HG03565 (cell line): ENCODE measurements at regions not wholly inside any gene's neighbourhood (a gene's known extent, or its start where the extent isn't known, plus 50 kb on each side); places are given as distances from the start of the nearest gene placed in this dataset.
"Not testable (repeated sequence)": the region's sequence is repeated elsewhere in the genome, so short reads cannot be mapped to it uniquely, and the experiment has no call there.

Experiments used
- ATAC-seq: cut with Tn5 transposase; IDR thresholded peaks from one replicate; pipeline ENCODE4 v1.9.1; 2021; ENCODE audit warnings: mild to moderate bottlenecking, moderate library complexity; ENCODE audit not compliant: unreplicated experiment

DNA sequence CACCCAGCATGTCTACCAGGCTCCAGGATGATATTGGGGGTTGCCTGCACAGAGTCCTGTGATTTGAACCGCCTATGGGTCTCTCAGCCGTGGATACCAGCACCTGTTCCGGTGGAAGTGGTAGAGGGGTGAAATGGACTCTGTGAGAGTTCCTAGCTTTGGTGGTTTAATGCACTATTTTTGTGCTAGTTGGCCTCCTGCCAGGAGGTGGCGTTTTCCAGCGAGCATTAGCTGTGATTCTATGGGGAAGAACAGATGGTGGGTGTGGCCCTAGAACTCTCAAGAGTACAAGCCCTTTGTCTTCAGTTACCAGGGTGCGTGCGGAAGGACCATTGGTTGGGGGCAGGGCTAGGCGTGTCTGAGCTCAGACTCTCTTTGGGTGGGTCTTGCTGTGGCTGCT, 316.9 kb upstream of the AMOT start:
- no peak for ATAC-seq

GRCh38 chrX:113154315-113154714, 313.7 kb upstream of the AMOT start:
- not testable (repeated sequence) for ATAC-seq

GRCh38 chrX:113136836-113137235, 296.2 kb upstream of the AMOT start:
- no peak for ATAC-seq

- ATAC-seq = no peak
Observed at GRCh38 chrX:113133316-113133715, 292.7 kb upstream of the AMOT start.

DNA sequence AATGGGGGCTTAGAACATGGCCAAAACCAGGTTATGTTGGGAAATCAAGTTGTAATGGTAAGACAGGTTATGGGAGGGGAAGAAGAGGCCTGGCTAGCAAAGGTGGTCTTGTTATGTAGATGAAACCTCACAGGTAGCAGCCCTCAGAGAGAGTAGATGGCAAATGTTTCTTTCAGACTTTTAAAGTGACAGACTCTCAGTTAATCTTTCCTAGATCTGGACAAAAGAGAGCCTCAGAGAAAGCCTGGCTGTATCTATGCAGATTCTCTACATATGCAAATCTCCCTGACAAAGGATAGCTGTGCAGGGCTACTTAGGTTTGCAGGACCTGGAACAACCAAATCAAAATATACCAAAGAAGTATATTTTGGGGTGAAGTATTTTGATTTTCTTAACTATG, 284.1 kb upstream of the AMOT start:
- ATAC-seq = no peak

GRCh38 chrX:113075521-113075920, 234.9 kb upstream of the AMOT start:
- ATAC-seq = no peak

GRCh38 chrX:113059714-113060113, 219.1 kb upstream of the AMOT start:
- ATAC-seq = no peak

DNA sequence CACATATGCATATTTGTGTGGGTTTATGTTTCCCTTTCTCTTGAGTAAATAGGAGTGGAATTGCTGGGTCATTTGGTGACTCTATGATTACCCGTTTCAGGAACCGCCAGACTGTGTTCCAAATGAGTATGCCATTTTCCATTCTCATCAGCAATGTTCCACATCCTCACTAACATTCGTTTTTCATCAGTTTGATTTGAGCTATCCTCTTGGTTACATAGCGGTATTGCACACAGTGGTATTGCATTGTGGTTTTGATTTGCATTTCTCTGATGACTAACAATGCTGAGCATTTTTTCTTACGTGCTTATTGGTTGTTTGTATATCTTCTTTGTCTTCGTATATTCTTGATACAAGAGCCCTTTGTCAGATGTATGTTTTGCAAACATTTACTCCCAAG, 218.0 kb upstream of the AMOT start:
- ATAC-seq = no peak

GRCh38 chrX:113048896-113049295, 208.3 kb upstream of the AMOT start:
- no peak for ATAC-seq

- no peak for ATAC-seq
Observed at GRCh38 chrX:113048480-113048879, 207.8 kb upstream of the AMOT start.

DNA sequence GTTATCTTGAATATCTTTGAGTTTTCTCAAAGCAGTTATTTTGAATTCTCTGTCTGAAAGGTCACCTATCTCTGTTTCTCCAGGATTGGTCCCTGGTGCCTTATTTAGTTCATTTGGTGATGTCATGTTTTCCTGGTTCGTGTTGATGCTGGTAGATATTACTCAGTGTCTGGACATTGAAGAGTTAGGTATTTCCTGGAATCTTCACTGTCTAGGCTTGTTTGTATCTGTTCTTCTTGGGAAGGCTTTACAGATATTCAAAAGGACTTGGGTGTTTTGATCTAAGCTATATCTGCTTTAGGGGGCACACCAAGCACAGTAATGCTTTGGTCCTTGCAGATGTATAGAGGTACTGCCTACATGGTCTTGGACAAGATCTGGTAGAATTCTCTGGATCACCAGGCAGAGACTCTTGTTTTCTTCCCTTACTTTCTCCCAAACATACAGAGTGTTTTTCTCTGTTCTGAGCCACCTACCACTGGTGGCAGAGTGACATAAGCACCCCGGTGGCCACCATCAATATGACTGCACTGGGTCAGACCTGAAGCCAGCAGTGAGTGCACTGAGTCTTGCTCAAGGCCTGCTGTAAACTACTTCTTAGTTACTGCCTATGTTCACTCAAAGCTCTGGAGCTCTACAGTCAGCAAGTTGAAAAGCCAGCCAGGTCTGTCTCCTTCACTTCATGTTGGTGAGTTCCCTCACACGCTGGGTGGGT, 193.5 kb upstream of the AMOT start:
- no peak for ATAC-seq

DNA sequence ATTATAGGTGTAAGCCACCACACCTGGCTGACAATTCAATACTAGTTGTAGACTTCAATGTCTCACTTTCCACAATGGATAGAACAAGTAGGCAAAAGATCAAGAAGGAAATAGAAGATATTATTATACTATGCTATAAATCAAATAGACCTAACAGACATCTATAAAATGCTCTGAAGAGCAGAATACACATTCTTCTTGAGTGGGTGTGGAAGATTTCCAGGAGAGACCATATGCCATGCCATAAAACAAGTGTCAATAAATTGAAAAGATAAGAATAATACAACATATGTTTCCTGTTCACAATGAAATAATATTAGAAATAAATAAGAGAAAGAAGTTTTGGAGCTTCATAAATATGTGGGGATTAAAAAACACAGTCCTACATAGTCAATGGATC, 179.3 kb upstream of the AMOT start:
- no peak for ATAC-seq

- ATAC-seq = no peak
Observed at GRCh38 chrX:113009837-113010236, 169.2 kb upstream of the AMOT start.

DNA sequence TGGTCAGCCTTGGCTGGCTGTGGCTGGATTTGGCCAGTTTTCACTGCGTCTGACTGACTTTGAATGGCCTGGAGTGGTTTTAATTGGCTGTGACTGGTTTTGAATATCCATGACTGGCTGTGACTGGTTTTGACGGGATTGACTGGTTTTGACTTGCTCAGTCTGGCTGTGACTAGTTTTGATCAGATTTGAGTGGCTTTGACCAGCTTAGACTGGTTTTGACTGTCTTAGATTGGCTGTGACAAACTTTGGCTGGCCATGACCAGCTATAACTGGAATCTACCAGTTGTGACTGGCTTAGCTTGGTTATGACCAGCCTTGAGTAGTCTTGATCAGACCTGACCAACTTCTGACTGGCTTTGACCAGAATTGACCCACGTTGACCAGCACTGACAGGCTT, 168.4 kb upstream of the AMOT start:
- ATAC-seq = no peak

DNA sequence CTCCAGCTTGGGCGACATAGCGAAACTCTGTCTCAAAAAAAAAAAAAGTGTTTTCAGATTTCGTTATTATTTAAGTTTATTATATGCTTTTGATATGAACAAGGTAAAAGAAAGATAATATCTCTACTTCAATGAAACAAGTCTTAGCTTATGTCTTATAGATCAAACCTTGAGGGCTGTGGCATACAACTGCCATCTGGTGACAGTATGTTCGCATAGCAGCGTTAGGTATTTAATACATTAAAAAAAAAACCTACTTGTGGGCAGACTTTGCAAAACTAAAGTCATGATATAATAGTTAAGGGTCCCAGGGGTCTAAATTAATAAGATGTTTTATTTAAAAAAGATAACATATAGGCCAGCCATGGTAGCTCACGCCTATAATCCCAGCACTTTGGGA, 161.2 kb upstream of the AMOT start:
- ATAC-seq = no peak

DNA sequence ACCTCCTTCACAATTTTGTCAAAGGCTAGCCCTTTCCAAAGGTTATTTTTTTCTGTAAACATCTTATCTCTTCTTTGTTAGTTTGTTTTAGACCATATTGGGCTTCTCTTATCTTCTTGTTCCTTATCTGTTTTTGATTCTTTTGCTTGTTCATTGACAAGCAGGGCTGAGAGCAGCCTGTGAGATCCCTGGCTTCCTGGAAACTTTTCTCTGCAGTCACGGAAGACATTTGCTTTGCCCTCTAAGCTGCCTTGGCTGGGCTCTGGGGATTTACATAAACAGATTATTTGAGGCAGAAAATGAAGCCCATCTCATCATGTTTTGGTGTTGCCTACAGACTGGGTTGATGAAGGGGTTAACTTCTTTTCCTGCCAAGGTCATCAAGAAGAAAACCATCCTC, 157.4 kb upstream of the AMOT start:
- no peak for ATAC-seq

DNA sequence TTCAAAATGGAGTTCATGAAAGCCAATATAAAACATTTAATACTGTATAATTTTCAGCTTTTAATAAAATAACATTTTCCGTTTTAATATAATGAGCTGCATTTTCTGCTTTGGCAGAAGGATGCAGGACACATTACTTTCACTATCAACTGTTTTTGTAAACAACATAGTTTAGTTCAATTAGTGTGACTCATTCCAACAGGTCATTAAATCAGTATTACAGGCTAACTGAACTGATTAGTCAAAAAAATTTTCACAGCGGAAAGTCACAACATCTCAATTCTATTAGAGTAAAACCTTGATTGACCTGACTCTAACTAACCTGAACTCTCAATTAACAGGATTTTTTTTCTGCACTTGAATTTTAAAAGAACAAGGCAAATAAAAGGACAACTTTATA, 151.2 kb upstream of the AMOT start:
- no peak for ATAC-seq

DNA sequence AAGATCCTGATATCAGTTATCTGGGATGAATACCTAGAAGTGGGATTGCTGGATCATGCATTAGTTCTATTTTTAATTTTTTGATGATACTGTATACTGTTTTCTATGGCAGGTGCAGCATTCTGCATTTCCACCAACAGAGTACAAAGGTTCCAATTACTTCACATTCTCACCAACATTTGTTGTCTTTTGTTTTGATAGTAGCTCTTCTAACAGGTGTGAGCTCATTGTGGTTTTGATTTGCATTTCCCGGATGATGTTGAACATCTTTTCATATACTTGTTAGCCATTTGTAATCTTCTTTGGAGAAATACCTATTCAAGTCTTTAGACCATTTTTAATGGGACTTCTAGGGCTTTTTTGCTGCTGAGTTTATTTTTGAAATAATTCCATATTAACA, 139.2 kb upstream of the AMOT start:
- ATAC-seq = no peak

GRCh38 chrX:112968351-112969133, 127.9 kb upstream of the AMOT start:
- ATAC-seq = no peak

DNA sequence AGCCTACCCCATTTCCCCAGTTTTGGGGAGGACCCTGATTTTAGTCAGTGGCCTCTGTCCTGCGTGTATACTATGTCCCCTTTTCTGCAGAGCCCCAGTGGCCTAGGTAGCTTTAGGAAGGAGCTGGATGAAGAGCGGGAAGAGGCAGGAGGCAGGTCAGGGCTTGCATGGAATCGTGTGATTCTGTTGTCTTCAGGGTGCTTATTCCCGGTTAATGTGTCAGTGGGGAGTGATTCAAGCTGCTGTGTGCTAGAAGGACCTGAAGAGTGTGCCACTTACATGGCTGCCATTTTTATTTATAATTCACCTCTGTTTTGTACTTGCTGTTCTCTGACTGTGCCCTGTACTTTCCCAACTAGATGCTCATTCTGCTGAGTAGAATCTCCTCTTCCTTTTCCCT, 127.3 kb upstream of the AMOT start:
- no peak for ATAC-seq

DNA sequence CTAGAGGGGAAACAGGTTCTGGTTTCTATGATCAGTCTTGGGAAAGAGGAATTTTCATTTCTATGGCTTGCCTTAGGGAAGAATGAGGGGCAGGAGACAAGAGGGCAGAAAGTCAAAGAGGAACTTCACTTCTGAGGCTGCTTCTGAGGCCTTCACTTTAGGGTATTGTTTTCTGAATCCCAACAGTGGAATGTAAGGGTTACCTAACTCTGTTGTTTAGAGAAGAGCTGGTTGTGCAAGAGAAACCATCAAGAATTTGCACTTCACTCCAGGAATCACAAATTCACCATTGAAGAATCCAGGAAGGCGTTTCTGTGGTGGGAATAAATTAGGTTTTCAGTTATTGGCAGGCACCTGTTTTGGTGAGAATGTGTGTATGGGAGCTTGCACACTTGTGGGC, 126.7 kb upstream of the AMOT start:
- ATAC-seq = no peak

DNA sequence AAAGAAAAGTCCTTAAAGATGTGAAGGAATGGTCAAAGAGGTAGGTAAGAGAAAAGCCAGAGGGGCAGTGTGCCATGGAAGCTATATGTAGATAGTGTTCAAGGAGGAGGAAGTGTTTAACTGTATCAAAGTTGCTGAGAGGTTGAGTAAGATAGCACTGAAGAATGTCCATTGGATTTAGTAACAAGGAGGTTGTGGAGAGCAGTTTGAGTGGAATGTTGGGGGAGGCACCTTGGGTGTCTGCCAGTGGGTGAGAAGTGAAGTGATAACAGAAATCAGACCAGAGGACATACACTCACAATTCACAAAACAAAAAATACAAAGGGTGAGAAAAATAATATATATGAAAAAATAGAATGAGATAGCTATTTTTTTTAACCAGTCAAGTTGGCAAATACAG, 121.3 kb upstream of the AMOT start:
- ATAC-seq = no peak
